H9 (cell line): ENCODE measurements at regions not wholly inside any gene's neighbourhood (a gene's known extent, or its start where the extent isn't known, plus 50 kb on each side); places are given as distances from the start of the nearest gene placed in this dataset.

Experiments
- DNase-seq: peaks from one replicate; pipeline ENCODE4 v3.0.0-alpha.2; 2017
- H2AFZ ChIP-seq: one replicate; pipeline ENCODE4 v1.6.1; 2013; ENCODE audit warnings: mild to moderate bottlenecking, low read length, control low read depth, moderate library complexity
- H2AK5ac ChIP-seq: 2 replicates; pipeline ENCODE4 v1.6.1; 2013; ENCODE audit warnings: low read length, control low read depth, mixed read lengths; ENCODE audit not compliant: insufficient read length
- H2BK120ac ChIP-seq: one replicate; pipeline ENCODE4 v1.6.1; 2013; ENCODE audit warnings: low read depth, mild to moderate bottlenecking, low read length, control low read depth, inconsistent platforms; ENCODE audit not compliant: poor library complexity, severe bottlenecking
- H2BK12ac ChIP-seq: 2 replicates; pipeline ENCODE4 v1.6.1; 2013; ENCODE audit warnings: low read length, control low read depth, mixed read lengths, low read depth; ENCODE audit not compliant: insufficient read length
- H2BK15ac ChIP-seq: 2 replicates; pipeline ENCODE4 v1.6.1; 2013; ENCODE audit warnings: low read depth, low read length, control low read depth
- H2BK20ac ChIP-seq: one replicate; pipeline ENCODE4 v1.6.1; 2013; ENCODE audit warnings: low read depth, mild to moderate bottlenecking, low read length, control low read depth, inconsistent platforms; ENCODE audit not compliant: poor library complexity, severe bottlenecking
- H2BK5ac ChIP-seq: 2 replicates; pipeline ENCODE4 v1.6.1; 2013; ENCODE audit warnings: low read length, control low read depth, mixed read lengths; ENCODE audit not compliant: insufficient read length
- H3K14ac ChIP-seq: 2 replicates; pipeline ENCODE4 v1.6.1; 2013; ENCODE audit warnings: low read length, control low read depth; ENCODE audit not compliant: insufficient read depth
- H3K18ac ChIP-seq: 2 replicates; pipeline ENCODE4 v1.6.1; 2013; ENCODE audit warnings: low read depth, mild to moderate bottlenecking, mixed read lengths, low read length, control low read depth; ENCODE audit not compliant: insufficient read length
- H3K23ac ChIP-seq: 2 replicates; pipeline ENCODE4 v1.6.1; 2013; ENCODE audit warnings: low read length, control low read depth, mixed read lengths, low read depth; ENCODE audit not compliant: insufficient read length
- H3K23me2 ChIP-seq: 2 replicates; pipeline ENCODE4 v1.6.1; 2013; ENCODE audit warnings: low read depth, mild to moderate bottlenecking, mixed read lengths, low read length, control low read depth; ENCODE audit not compliant: insufficient read length, poor library complexity, severe bottlenecking
- H3K27ac ChIP-seq: 2 replicates; pipeline ENCODE4 v1.5.1; 2013; ENCODE audit warnings: low read length, control low read depth, mixed read lengths, low read depth; ENCODE audit not compliant: insufficient read length
- H3K27me3 ChIP-seq: 2 replicates; pipeline ENCODE4 v1.6.1; 2013; ENCODE audit warnings: low read length, control low read depth, inconsistent platforms; ENCODE audit not compliant: insufficient read depth
- H3K4ac ChIP-seq: 2 replicates; pipeline ENCODE4 v1.6.1; 2013; ENCODE audit warnings: low read depth, mild to moderate bottlenecking, control low read depth, inconsistent platforms, low read length, moderate library complexity
- H3K4me1 ChIP-seq: 2 replicates; pipeline ENCODE4 v1.6.1; 2013; ENCODE audit warnings: low read length, control low read depth, inconsistent platforms; ENCODE audit not compliant: insufficient read depth
- H3K4me2 ChIP-seq: 2 replicates; pipeline ENCODE4 v1.6.1; 2013; ENCODE audit warnings: low read length, control low read depth, mixed read lengths; ENCODE audit not compliant: insufficient read length, insufficient read depth
- H3K56ac ChIP-seq: 2 replicates; pipeline ENCODE4 v1.6.1; 2013; ENCODE audit warnings: low read depth, mild to moderate bottlenecking, mixed read lengths, low read length, control low read depth; ENCODE audit not compliant: insufficient read length
- H3K79me1 ChIP-seq: 2 replicates; pipeline ENCODE4 v1.6.1; 2013; ENCODE audit warnings: low read depth, mild to moderate bottlenecking, moderate library complexity, low read length, control low read depth, inconsistent platforms; ENCODE audit not compliant: insufficient read depth, poor library complexity, severe bottlenecking
- H3K79me2 ChIP-seq: 2 replicates; pipeline ENCODE4 v1.6.1; 2013; ENCODE audit warnings: low read length, control low read depth, inconsistent platforms; ENCODE audit not compliant: insufficient read depth
- H3K9ac ChIP-seq: 2 replicates; pipeline ENCODE4 v1.6.1; 2013; ENCODE audit warnings: low read length, control low read depth, mixed read lengths; ENCODE audit not compliant: insufficient read length; ENCODE audit errors: extremely low read depth
- H3K9me3 ChIP-seq: one replicate; pipeline ENCODE4 v1.6.1; 2013; ENCODE audit warnings: low read depth, low read length, inconsistent platforms; ENCODE audit not compliant: control insufficient read depth
- H3T11ph ChIP-seq: one replicate; pipeline ENCODE4 v1.6.1; 2013; ENCODE audit warnings: mild to moderate bottlenecking, low read length, control low read depth, inconsistent platforms
- H4K20me1 ChIP-seq: one replicate; pipeline ENCODE4 v1.6.1; 2013; ENCODE audit not compliant: control insufficient read depth, insufficient read length, insufficient read depth
- H4K5ac ChIP-seq: 2 replicates; pipeline ENCODE4 v1.6.1; 2013; ENCODE audit warnings: low read depth, mild to moderate bottlenecking, mixed read lengths, low read length, control low read depth; ENCODE audit not compliant: insufficient read length
- H4K8ac ChIP-seq: replicated peaks from 2 replicates; pipeline ENCODE4 v1.6.1; 2013; ENCODE audit warnings: low read length, control low read depth, mixed read lengths, low read depth; ENCODE audit not compliant: insufficient read length
- H4K91ac ChIP-seq: 2 replicates; pipeline ENCODE4 v1.6.1; 2013; ENCODE audit warnings: low read depth, mild to moderate bottlenecking, moderate library complexity, mixed read lengths, low read length, control low read depth; ENCODE audit not compliant: insufficient read length
- H3K27ac Mint-ChIP-seq, 3 experiments: 2 replicates in 2 of 3; 3 replicates in 1 of 3; pipeline ENCODE4 v1.8.0; 2020 to 2021; ENCODE audit warnings: mixed read lengths in 3 of 3, mild to moderate bottlenecking in 1 of 3, moderate library complexity in 1 of 3
- H3K27me3 Mint-ChIP-seq: 2 replicates; pipeline ENCODE4 v1.8.0; 2021; ENCODE audit warnings: low read depth, mild to moderate bottlenecking, moderate library complexity, mixed read lengths
- H3K36me3 Mint-ChIP-seq, 3 experiments: 2 replicates in 2 of 3; 3 replicates in 1 of 3; pipeline ENCODE4 v1.8.0; 2020 to 2021; ENCODE audit warnings: low read depth in 3 of 3, mixed read lengths in 3 of 3; ENCODE audit not compliant: insufficient read depth in 1 of 3
- H3K4me1 Mint-ChIP-seq, 2 experiments: 2 replicates each; pipeline ENCODE4 v1.8.0; 2020; ENCODE audit warnings: mixed read lengths in 2 of 2
- H3K4me3 Mint-ChIP-seq, 2 experiments: 2 replicates in 1 of 2; 3 replicates in 1 of 2; pipeline ENCODE4 v1.8.0; 2020 to 2021; ENCODE audit warnings: mild to moderate bottlenecking in 2 of 2, mixed read lengths in 2 of 2, moderate library complexity in 1 of 2
- H3K9me3 Mint-ChIP-seq, 2 experiments: 2 replicates in 1 of 2; 3 replicates in 1 of 2; pipeline ENCODE4 v1.8.0; 2020; ENCODE audit warnings: mild to moderate bottlenecking in 2 of 2, mixed read lengths in 2 of 2, moderate library complexity in 1 of 2
- WGBS: extraction: QIAGEN DNeasy Blood & Tissue Kit; methylation state at CpG from one replicate; pipeline ENCODE4 v1.1.7; 2013; ENCODE audit warnings: missing lambda C conversion rate, low lambda C conversion rate, mixed read lengths; ENCODE audit not compliant: insufficient read length; ENCODE audit errors: extremely low coverage; 5-methylcytosine and 5-hydroxymethylcytosine counted together
- TF ChIP-seq, protein P1 (sequence below): fragments of 200-600 bp; sonication (generic); conservative IDR thresholded peaks from 3 replicates; pipeline ENCODE4 v1.8.0; 2021; ENCODE audit warnings: antibody characterized with exemption, mild to moderate bottlenecking

DNA sequence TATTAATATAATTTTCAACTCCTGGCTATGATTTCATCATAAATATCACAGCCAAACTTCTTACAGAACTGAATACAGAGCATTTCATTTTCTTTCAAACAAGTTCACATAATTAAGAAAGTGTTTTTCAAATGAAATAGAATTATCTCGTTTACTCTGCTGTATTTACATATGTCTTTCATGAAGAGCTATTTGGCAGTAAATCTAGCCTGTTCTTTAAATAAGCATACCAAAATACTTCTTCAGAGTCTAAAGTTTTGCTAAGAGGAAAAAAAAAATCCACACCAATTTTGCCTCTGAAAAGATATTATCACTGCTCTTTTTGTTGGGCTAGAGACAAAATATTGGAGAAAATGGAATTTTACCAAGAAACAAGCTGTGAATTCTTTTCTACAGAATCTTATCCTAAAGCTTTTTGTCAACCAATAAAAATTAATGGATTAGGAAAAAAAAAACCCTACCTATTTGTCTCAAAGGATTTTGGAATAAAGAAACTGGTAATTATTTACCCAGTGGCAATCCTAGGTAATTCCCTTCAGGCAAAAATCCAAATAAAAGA is 287.9 kb upstream of the NR3C2 start:
- Histone ChIP-seq H2BK12ac (no peak overlapping the region), H3K4ac (no peak overlapping the region), H3K9me3 (no peaks in the 10 kb centered on the region), H3K79me1 (no peaks in the 10 kb centered on the region), H3K14ac (no peak overlapping the region), H2BK20ac (no peak overlapping the region), H2BK15ac (no peak overlapping the region), H4K20me1 (no peaks in the 10 kb centered on the region), H2AFZ (no peak overlapping the region), H3T11ph (no peak overlapping the region), H4K5ac (no peak overlapping the region), H3K79me2 (no peaks in the 10 kb centered on the region), H4K8ac (no peak overlapping the region), H3K23ac (no peak overlapping the region), H3K4me1 (no peaks in the 10 kb centered on the region), H3K56ac (no peak overlapping the region), H3K23me2 (no peaks in the 10 kb centered on the region), H3K4me2 (no peak overlapping the region), H2BK120ac (no peak overlapping the region), H2AK5ac (no peak overlapping the region), H2BK5ac (no peak overlapping the region), H3K27ac (no peak overlapping the region), H3K18ac (no peak overlapping the region), H4K91ac (no peak overlapping the region), H3K27me3 (no peaks in the 10 kb centered on the region), H3K9ac (no peak overlapping the region)
- no peaks in the 10 kb centered on the region for H3K9me3 Mint-ChIP-seq
- no peak overlapping the region for H3K27ac Mint-ChIP-seq
- no peak overlapping the region for H3K4me3 Mint-ChIP-seq
- no peaks in the 10 kb centered on the region for H3K4me1 Mint-ChIP-seq
- TF ChIP-seq, protein P1, sequence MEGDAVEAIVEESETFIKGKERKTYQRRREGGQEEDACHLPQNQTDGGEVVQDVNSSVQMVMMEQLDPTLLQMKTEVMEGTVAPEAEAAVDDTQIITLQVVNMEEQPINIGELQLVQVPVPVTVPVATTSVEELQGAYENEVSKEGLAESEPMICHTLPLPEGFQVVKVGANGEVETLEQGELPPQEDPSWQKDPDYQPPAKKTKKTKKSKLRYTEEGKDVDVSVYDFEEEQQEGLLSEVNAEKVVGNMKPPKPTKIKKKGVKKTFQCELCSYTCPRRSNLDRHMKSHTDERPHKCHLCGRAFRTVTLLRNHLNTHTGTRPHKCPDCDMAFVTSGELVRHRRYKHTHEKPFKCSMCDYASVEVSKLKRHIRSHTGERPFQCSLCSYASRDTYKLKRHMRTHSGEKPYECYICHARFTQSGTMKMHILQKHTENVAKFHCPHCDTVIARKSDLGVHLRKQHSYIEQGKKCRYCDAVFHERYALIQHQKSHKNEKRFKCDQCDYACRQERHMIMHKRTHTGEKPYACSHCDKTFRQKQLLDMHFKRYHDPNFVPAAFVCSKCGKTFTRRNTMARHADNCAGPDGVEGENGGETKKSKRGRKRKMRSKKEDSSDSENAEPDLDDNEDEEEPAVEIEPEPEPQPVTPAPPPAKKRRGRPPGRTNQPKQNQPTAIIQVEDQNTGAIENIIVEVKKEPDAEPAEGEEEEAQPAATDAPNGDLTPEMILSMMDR, result no peak
- no CpG with 5 or more reads among the region's 1 CpG for WGBS
- H3K27me3 Mint-ChIP-seq, result no peaks in the 10 kb centered on the region
- DNase-seq, result no peak
- H3K36me3 Mint-ChIP-seq, result no peaks in the 10 kb centered on the region
